HG02852 (cell line): ENCODE measurements at regions not wholly inside any gene's neighbourhood (a gene's known extent, or its start where the extent isn't known, plus 50 kb on each side); places are given as distances from the start of the nearest gene placed in this dataset.

Experiments
- ATAC-seq: cut with Tn5 transposase; IDR thresholded peaks from one replicate; pipeline ENCODE4 v1.9.1; 2021; ENCODE audit warnings: mild to moderate bottlenecking, moderate library complexity; ENCODE audit not compliant: unreplicated experiment

GRCh38 chr3:110181226-110181625 lies 843.9 kb upstream of the DPPA4 start:
- ATAC-seq = no peak

GRCh38 chr3:110184536-110184935 lies 847.2 kb upstream of the DPPA4 start:
- ATAC-seq = no peak

GRCh38 chr3:110193074-110193473 lies 855.7 kb upstream of the DPPA4 start:
- ATAC-seq = no peak

GRCh38 chr3:110198717-110199587 lies 861.6 kb upstream of the DPPA4 start:
- no peak for ATAC-seq

- ATAC-seq = no peak
These were observed 862.2 kb upstream of the DPPA4 start for GRCh38 chr3:110199588-110199943.

GRCh38 chr3:110210086-110210660 lies 861.4 kb upstream of the NECTIN3 start:
- ATAC-seq = no peak

- no peak for ATAC-seq
These were observed 845.0 kb upstream of the NECTIN3 start for GRCh38 chr3:110226645-110227044.

- no peak for ATAC-seq
These were observed 843.6 kb upstream of the NECTIN3 start for GRCh38 chr3:110227991-110228390.

GRCh38 chr3:110234831-110235230 lies 836.8 kb upstream of the NECTIN3 start:
- no peak for ATAC-seq

GRCh38 chr3:110236976-110237610 lies 834.5 kb upstream of the NECTIN3 start:
- ATAC-seq = no peak

GRCh38 chr3:110243081-110243480 lies 828.5 kb upstream of the NECTIN3 start:
- no peak for ATAC-seq

GRCh38 chr3:110246796-110247376 lies 824.7 kb upstream of the NECTIN3 start:
- no peak for ATAC-seq

- ATAC-seq = no peak
These were observed 823.0 kb upstream of the NECTIN3 start for GRCh38 chr3:110248666-110249065.

GRCh38 chr3:110253794-110254193 lies 817.8 kb upstream of the NECTIN3 start:
- ATAC-seq = no peak

GRCh38 chr3:110254591-110254990 lies 817.0 kb upstream of the NECTIN3 start:
- ATAC-seq = no peak

- no peak for ATAC-seq
These were observed 810.5 kb upstream of the NECTIN3 start for GRCh38 chr3:110261141-110261540.

- no peak for ATAC-seq
These were observed 808.7 kb upstream of the NECTIN3 start for GRCh38 chr3:110262896-110263295.

GRCh38 chr3:110265302-110265701 lies 806.3 kb upstream of the NECTIN3 start:
- ATAC-seq = no peak

GRCh38 chr3:110267304-110267845 lies 804.2 kb upstream of the NECTIN3 start:
- ATAC-seq = no peak

- no peak for ATAC-seq
These were observed 799.1 kb upstream of the NECTIN3 start for GRCh38 chr3:110272525-110272924.

- no peak for ATAC-seq
These were observed 779.6 kb upstream of the NECTIN3 start for GRCh38 chr3:110291886-110292501.
